Activated CD4-positive, alpha-beta T cell treated with anti-CD3 and anti-CD28 coated beads for 36 hours (primary cell): ENCODE measurements at regions not wholly inside any gene's neighbourhood (a gene's known extent, or its start where the extent isn't known, plus 50 kb on each side); places are given as distances from the start of the nearest gene placed in this dataset.

ENCODE experiments used
- ATAC-seq: fragments of 200-7000 bp; cut with Tn5 transposase; one replicate; pipeline ENCODE4 v1.10.0; 2021; ENCODE audit warnings: mild to moderate bottlenecking, moderate library complexity
- CTCF ChIA-PET: fragments of 350-600 bp; sonication (Branson Sonifier 250); formaldehyde crosslinking; loops from one replicate; lab custom pipeline; 2021; ENCODE audit warnings: antibody characterized with exemption; lab: Charles Lee
- POLR2A ChIA-PET: fragments of 350-600 bp; sonication (Branson Sonifier 250); formaldehyde crosslinking; loops from one replicate; lab custom pipeline; 2021; ENCODE audit warnings: antibody characterized with exemption, inconsistent platforms; lab: Charles Lee
- DNase-seq: peaks from one replicate; pipeline ENCODE4 v3.0.0-alpha.2; 2020
- H3K27ac Mint-ChIP-seq: one replicate; pipeline ENCODE4 v1.8.0; 2021; ENCODE audit warnings: mixed read lengths
- H3K27me3 Mint-ChIP-seq: one replicate; pipeline ENCODE4 v1.8.0; 2021; ENCODE audit warnings: mixed read lengths
- H3K36me3 Mint-ChIP-seq: one replicate; pipeline ENCODE4 v1.8.0; 2021; ENCODE audit warnings: low read depth, mixed read lengths
- H3K4me1 Mint-ChIP-seq: one replicate; pipeline ENCODE4 v1.8.0; 2021; ENCODE audit warnings: mixed read lengths
- H3K4me3 Mint-ChIP-seq: one replicate; pipeline ENCODE4 v1.8.0; 2021; ENCODE audit warnings: mild to moderate bottlenecking, moderate library complexity, mixed read lengths
- H3K9me3 Mint-ChIP-seq: one replicate; pipeline ENCODE4 v1.8.0; 2021; ENCODE audit warnings: low read depth, mixed read lengths
- intact Hi-C, 2 experiments: fragments of 100-400 bp; cut with DNase I in 1 of 2; cut with micrococcal nuclease in 1 of 2; formaldehyde crosslinking; loops; one replicate each; pipeline versions ENCODE4 v1.14.2 to v1.15.1; 2022 to 2024; cut with DNase I, micrococcal nuclease

- ATAC-seq (no peak), DNase-seq (no peak)
- Mint-ChIP-seq H3K4me3 (no peak overlapping the region), H3K4me1 (no peaks in the 10 kb centered on the region), H3K27ac (no peak overlapping the region), H3K9me3 (no peaks in the 10 kb centered on the region), H3K27me3 (peaks cover 19% of the 10 kb centered on the region), H3K36me3 (no peaks in the 10 kb centered on the region)
- ChIA-PET CTCF (interaction anchor here (0.6 kb wide), 1 partner anchor 13 kb away, joined by 3 read pairs; no protein-coding TSS in a partner anchor), POLR2A (no interaction called here)
- intact Hi-C loops: no loop called here
Observed at GRCh38 chr5:175808711-175809110, 62.7 kb upstream of the CPLX2 start.

- H3K9me3 Mint-ChIP-seq: no peaks in the 10 kb centered on the region
- intact Hi-C loops: no loop called here
- no peak overlapping the region for H3K27ac Mint-ChIP-seq
- H3K4me3 Mint-ChIP-seq: no peak overlapping the region
- DNase-seq: no peak
- no peak for ATAC-seq
- CTCF ChIA-PET: interaction anchor here (0.6 kb wide), 1 partner anchor 687 kb away, joined by 3 read pairs; no protein-coding TSS in a partner anchor
- no peaks in the 10 kb centered on the region for H3K4me1 Mint-ChIP-seq
- POLR2A ChIA-PET: no interaction called here
- H3K36me3 Mint-ChIP-seq: no peaks in the 10 kb centered on the region
- peaks cover 17% of the 10 kb centered on the region for H3K27me3 Mint-ChIP-seq
Observed at GRCh38 chr5:175809531-175810121, 61.8 kb upstream of the CPLX2 start.

- ATAC-seq (no peak), DNase-seq (no peak)
- Mint-ChIP-seq H3K9me3 (no peaks in the 10 kb centered on the region), H3K27ac (no peak overlapping the region), H3K27me3 (peaks cover 16% of the 10 kb centered on the region), H3K36me3 (no peaks in the 10 kb centered on the region), H3K4me3 (no peak overlapping the region), H3K4me1 (no peaks in the 10 kb centered on the region)
- intact Hi-C loops: no loop called here
- CTCF ChIA-PET: interaction anchor here (0.6 kb wide), 1 partner anchor 688 kb away, joined by 3 read pairs; no protein-coding TSS in a partner anchor
- POLR2A ChIA-PET: no interaction called here
Observed at GRCh38 chr5:175810457-175810856, 60.9 kb upstream of the CPLX2 start.

- intact Hi-C loops: no loop called here
- ChIA-PET CTCF (no interaction called here), POLR2A (no interaction called here)
- Mint-ChIP-seq H3K9me3 (no peaks in the 10 kb centered on the region), H3K4me3 (no peak overlapping the region), H3K27ac (no peak overlapping the region), H3K27me3 (peaks cover 10% of the 10 kb centered on the region), H3K36me3 (no peaks in the 10 kb centered on the region), H3K4me1 (no peaks in the 10 kb centered on the region)
- no peak for DNase-seq
- no peak for ATAC-seq
Observed at GRCh38 chr5:175811589-175811988, 59.8 kb upstream of the CPLX2 start.

DNA sequence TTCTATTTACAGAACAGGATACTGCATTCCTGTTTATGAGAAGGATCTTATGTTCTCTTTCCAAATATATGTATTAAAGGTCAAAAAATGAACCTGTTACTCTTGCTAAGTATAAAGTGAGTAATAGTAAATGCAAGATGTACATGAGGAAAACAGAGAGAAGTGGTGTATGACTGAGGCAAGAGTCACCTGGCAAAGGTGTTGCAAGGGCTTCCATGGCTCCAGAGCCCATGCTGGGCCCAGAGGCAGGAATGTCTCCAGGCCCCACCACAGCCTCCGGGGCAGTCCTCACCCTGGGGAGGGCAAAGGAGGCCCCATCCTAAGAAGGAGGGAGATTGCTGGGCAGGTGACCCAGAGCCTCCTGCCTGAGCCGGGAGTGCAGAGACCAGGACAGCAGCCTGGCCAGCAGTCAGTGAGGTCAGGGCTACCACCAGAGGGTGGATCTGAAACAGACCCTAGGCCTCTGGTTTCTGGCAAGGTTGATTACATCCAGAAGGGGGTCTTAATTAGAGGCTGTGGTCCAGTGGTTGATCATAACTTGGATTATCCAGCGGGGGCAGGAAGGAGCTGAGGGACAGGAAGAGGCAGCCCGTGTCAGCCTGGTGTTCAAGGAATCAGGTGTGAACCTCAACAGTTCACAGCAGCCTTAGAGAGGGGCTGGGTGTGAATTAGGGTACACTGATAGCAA is 57.3 kb upstream of the CPLX2 start:
- no peak for DNase-seq
- Mint-ChIP-seq H3K9me3 (no peaks in the 10 kb centered on the region), H3K36me3 (no peaks in the 10 kb centered on the region), H3K4me1 (no peaks in the 10 kb centered on the region), H3K27me3 (peaks cover 5% of the 10 kb centered on the region), H3K27ac (no peak overlapping the region), H3K4me3 (no peak overlapping the region)
- ChIA-PET POLR2A (interaction anchor here (0.6 kb wide), 1 partner anchor 1527 kb away, joined by 3 read pairs; no protein-coding TSS in a partner anchor), CTCF (interaction anchor here (0.6 to 1.3 kb wide), 3 partner anchors 13 to 85 kb away, joined by 3 read pairs; no protein-coding TSS in a partner anchor)
- intact Hi-C loops: no loop called here
- no peak for ATAC-seq

GRCh38 chr5:175814691-175815090 is 56.7 kb upstream of the CPLX2 start:
- no peak overlapping the region for H3K4me3 Mint-ChIP-seq
- ATAC-seq: no peak

DNA sequence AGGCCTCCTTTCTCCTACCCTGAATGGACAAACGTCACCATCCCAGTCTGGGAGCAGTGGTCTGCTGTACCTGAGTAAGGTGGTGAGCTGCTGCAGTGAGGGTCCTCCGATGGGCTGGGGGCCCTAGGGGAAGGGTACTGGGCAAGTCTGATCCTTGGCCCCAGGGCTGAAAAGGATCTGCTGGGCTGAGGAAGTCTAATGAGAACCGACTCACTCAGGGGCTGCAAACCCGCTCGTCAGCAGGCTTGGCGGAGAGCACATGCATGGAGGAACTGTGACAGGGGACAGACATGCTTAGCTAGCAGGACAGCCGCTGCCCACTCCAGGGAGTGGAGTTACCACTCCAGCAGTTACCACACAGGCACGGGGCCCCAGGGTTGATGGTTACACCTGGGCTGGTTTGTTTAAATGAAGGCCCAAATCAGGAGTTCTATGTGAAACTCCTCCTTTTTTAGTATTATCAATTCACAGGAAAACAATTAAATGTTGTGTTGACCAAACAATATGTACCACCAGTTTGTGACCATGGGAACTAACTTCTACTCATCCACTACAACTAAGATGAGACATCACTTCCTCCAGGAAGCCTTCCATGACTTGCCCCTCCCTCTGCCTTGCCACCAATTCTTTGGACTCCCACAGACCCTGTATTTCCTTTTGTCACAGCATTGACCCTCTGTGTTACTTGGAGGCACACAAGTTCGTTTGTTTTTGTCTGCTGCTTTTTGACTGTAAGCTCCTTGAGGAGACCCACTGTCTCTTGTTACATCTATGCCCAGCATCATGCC is 56.1 kb upstream of the CPLX2 start:
- Mint-ChIP-seq H3K27ac (no peak overlapping the region), H3K4me1 (no peaks in the 10 kb centered on the region), H3K27me3 (peaks cover 5% of the 10 kb centered on the region), H3K36me3 (no peaks in the 10 kb centered on the region), H3K9me3 (no peaks in the 10 kb centered on the region), H3K4me3 (no peak overlapping the region)
- DNase-seq: no peak
- ChIA-PET POLR2A (interaction anchor here (0.6 kb wide), 1 partner anchor 1528 kb away, joined by 3 read pairs; no protein-coding TSS in a partner anchor), CTCF (interaction anchor here (1.3 kb wide), 1 partner anchor 12 kb away, joined by 3 read pairs; no protein-coding TSS in a partner anchor)
- intact Hi-C loops: no loop called here
- ATAC-seq: no peak

More at GRCh38 chr5:175814691-175815090, 56.7 kb upstream of the CPLX2 start:
- Mint-ChIP-seq H3K27ac (no peak overlapping the region), H3K27me3 (peaks cover 5% of the 10 kb centered on the region), H3K36me3 (no peaks in the 10 kb centered on the region), H3K4me1 (no peaks in the 10 kb centered on the region), H3K9me3 (no peaks in the 10 kb centered on the region)
- no peak for DNase-seq
- ChIA-PET POLR2A (interaction anchor here (0.6 kb wide), 1 partner anchor 1527 kb away, joined by 3 read pairs; no protein-coding TSS in a partner anchor), CTCF (interaction anchor here (0.6 to 1.3 kb wide), 2 partner anchors 13 to 16 kb away, joined by 3 read pairs; no protein-coding TSS in a partner anchor)
- intact Hi-C loops: no loop called here

DNA sequence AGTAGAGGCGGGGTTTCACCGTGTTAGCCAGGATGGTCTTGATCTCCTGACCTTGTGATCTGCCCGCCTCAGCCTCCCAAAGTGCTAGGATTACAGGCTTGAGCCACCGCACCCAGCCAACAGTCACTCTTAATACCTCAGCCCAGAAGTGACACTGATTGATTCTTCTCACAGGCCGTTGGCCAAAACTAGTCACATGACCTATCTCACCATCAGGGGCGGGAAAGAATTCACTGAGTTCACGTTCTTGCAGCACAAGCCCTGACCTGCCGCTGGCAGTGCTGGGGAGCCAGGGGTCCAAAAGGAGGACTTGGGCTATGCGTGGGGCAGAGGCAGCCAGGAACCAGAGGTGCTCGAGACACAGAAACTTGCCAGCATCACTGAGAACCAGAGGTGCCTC is 55.0 kb upstream of the CPLX2 start:
- ChIA-PET CTCF (no interaction called here), POLR2A (no interaction called here)
- intact Hi-C loops: no loop called here
- Mint-ChIP-seq H3K4me1 (no peaks in the 10 kb centered on the region), H3K4me3 (no peak overlapping the region), H3K36me3 (no peaks in the 10 kb centered on the region), H3K27me3 (peaks cover 11% of the 10 kb centered on the region), H3K9me3 (no peaks in the 10 kb centered on the region), H3K27ac (no peak overlapping the region)
- ATAC-seq: no peak
- DNase-seq: no peak

GRCh38 chr5:175819090-175819425 is 52.3 kb upstream of the CPLX2 start:
- Mint-ChIP-seq H3K4me1 (peaks cover 14% of the 10 kb centered on the region), H3K36me3 (no peaks in the 10 kb centered on the region), H3K4me3 (no peak overlapping the region), H3K27ac (no peak overlapping the region), H3K9me3 (no peaks in the 10 kb centered on the region), H3K27me3 (peaks cover 16% of the 10 kb centered on the region)
- intact Hi-C loops: no loop called here
- ATAC-seq (no peak), DNase-seq (no peak)
- POLR2A ChIA-PET: no interaction called here
- CTCF ChIA-PET: no interaction called here

DNA sequence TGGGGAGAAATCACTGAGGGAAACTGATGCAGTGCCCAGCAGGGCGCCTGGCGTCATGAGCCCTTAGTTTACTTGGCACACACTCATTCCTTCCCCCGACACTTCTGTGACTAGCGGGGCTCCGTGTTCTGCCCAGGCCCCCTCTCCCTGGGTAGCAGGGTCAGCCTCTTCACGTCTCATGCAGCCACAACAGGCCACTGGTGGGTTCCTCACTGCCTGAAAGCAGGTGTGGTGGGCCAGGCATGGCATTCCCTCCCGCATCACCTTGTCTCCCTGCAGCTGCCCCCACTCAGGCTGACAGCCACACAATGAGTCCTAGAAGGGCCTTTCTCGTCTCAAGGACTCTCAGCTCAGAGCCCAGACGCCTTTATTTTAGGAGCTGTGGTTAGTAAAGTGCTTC is 51.1 kb upstream of the CPLX2 start:
- Mint-ChIP-seq H3K9me3 (no peaks in the 10 kb centered on the region), H3K4me3 (no peak overlapping the region), H3K36me3 (no peaks in the 10 kb centered on the region), H3K4me1 (peaks cover 14% of the 10 kb centered on the region), H3K27ac (no peak overlapping the region), H3K27me3 (peaks cover 20% of the 10 kb centered on the region)
- intact Hi-C loops: no loop called here
- ChIA-PET POLR2A (no interaction called here), CTCF (interaction anchor here (0.6 kb wide), 1 partner anchor 58 kb away, joined by 4 read pairs; no protein-coding TSS in a partner anchor)
- ATAC-seq: no peak
- DNase-seq: no peak
